HEK293T (cell line): ENCODE measurements at regions not wholly inside any gene's neighbourhood (a gene's known extent, or its start where the extent isn't known, plus 50 kb on each side); places are given as distances from the start of the nearest gene placed in this dataset.

Experiments
- ARNT ChIP-seq: fragments of 450-650 bp; IDR thresholded peaks from 2 replicates; pipeline ENCODE4 v1.6.1; 2017; ENCODE audit warnings: mild to moderate bottlenecking
- BHLHE40 ChIP-seq: fragments of 450-650 bp; IDR thresholded peaks from 2 replicates; pipeline ENCODE4 v1.6.1; 2016; ENCODE audit warnings: mild to moderate bottlenecking, moderate library complexity, borderline replicate concordance
- ELF4 ChIP-seq: fragments of 450-650 bp; IDR thresholded peaks from 2 replicates; pipeline ENCODE4 v1.6.1; 2017; ENCODE audit warnings: antibody characterized with exemption
- FOXA1 ChIP-seq: fragments of 450-650 bp; IDR thresholded peaks from 2 replicates; pipeline ENCODE4 v1.6.1; 2016; ENCODE audit warnings: mild to moderate bottlenecking
- FOXM1 ChIP-seq: fragments of 450-650 bp; IDR thresholded peaks from 2 replicates; pipeline ENCODE4 v1.6.1; 2017; ENCODE audit warnings: mild to moderate bottlenecking, borderline replicate concordance
- HDGF ChIP-seq: fragments of 450-650 bp; IDR thresholded peaks from 2 replicates; pipeline ENCODE4 v1.6.1; 2017; ENCODE audit warnings: antibody characterized with exemption, borderline replicate concordance
- L3MBTL2 ChIP-seq: fragments of 450-650 bp; conservative IDR thresholded peaks from 2 replicates; pipeline ENCODE4 v1.6.1; 2016; ENCODE audit warnings: mild to moderate bottlenecking
- LEF1 ChIP-seq: fragments of 450-650 bp; IDR thresholded peaks from 2 replicates; pipeline ENCODE4 v1.6.1; 2017; ENCODE audit warnings: mild to moderate bottlenecking, borderline replicate concordance
- NFRKB ChIP-seq: fragments of 450-650 bp; IDR thresholded peaks from 2 replicates; pipeline ENCODE4 v1.6.1; 2016; ENCODE audit warnings: mild to moderate bottlenecking, moderate library complexity
- PKNOX1 ChIP-seq: fragments of 450-650 bp; IDR thresholded peaks from 2 replicates; pipeline ENCODE4 v1.6.1; 2016
- SP1 ChIP-seq: fragments of 450-650 bp; IDR thresholded peaks from 2 replicates; pipeline ENCODE4 v1.6.1; 2017
- SUZ12 ChIP-seq: fragments of 450-650 bp; IDR thresholded peaks from 2 replicates; pipeline ENCODE4 v1.6.1; 2016; ENCODE audit warnings: mild to moderate bottlenecking
- ZNF384 ChIP-seq: fragments of 450-650 bp; IDR thresholded peaks from 2 replicates; pipeline ENCODE4 v1.6.1; 2016

- TF ChIP-seq ZNF384 (no peak), ARNT (no peak), FOXM1 (no peak), LEF1 (no peak), SUZ12 (no peak), NFRKB (no peak), BHLHE40 (no peak), PKNOX1 (no peak), ELF4 (no peak), HDGF (no peak), FOXA1 (no peak), SP1 (no peak), L3MBTL2 (no peak)
Observed at GRCh38 chr18:60209042-60209441, 163.5 kb downstream of the MC4R start.
